Sigmoid colon (tissue), 6 donors: ENCODE measurements at regions not wholly inside any gene's neighbourhood (a gene's known extent, or its start where the extent isn't known, plus 50 kb on each side); places are given as distances from the start of the nearest gene placed in this dataset.

ENCODE experiments used
- DNase-seq: peaks from one replicate; pipeline ENCODE4 v3.0.0-alpha.2; 2019
- H3K27ac ChIP-seq, 4 donors: fragments of 200-600 bp; sonication (generic); one replicate each; pipeline ENCODE4 v1.5.1; 2016 to 2019; ENCODE audit warnings: mild to moderate bottlenecking in 1 of 4
- H3K27me3 ChIP-seq, 3 donors: fragments of 200-600 bp; sonication (generic); one replicate each; pipeline ENCODE4 v1.5.1; 2019; ENCODE audit warnings: mild to moderate bottlenecking in 1 of 3
- H3K36me3 ChIP-seq, 4 donors: fragments of 200-600 bp; sonication (generic); one replicate each; pipeline ENCODE4 v1.5.1; 2016 to 2019
- H3K4me1 ChIP-seq, 4 donors: fragments of 200-600 bp; sonication (generic); one replicate each; pipeline ENCODE4 v1.5.1; 2017 to 2019
- H3K4me3 ChIP-seq, 4 donors: fragments of 200-600 bp; sonication (generic); one replicate each; pipeline ENCODE4 v1.5.1; 2017 to 2019; ENCODE audit warnings: mild to moderate bottlenecking in 2 of 4, moderate library complexity in 1 of 4
- H3K9me3 ChIP-seq, 4 donors: fragments of 200-600 bp in 3 of 4; sonication (generic) in 3 of 4; one replicate each; pipeline versions ENCODE4 v1.5.1 to v1.6.1; 2013 to 2019
- CTCF ChIP-seq, 4 experiments: fragments of 450-650 bp in 3 of 4; fragments of 200-600 bp in 1 of 4; IDR thresholded peaks; one replicate each; pipeline ENCODE4 v1.5.1; 2016 to 2019; ENCODE audit warnings: antibody characterized with exemption in 4 of 4, mild to moderate bottlenecking in 3 of 4, moderate library complexity in 2 of 4
- EP300 ChIP-seq, 4 donors: sonication (generic); formaldehyde crosslinking; IDR thresholded peaks; one replicate each; pipeline ENCODE4 v1.6.1; 2017; ENCODE audit warnings: antibody characterized with exemption in 4 of 4
- POLR2A ChIP-seq, 2 donors: fragments of 450-650 bp; IDR thresholded peaks; one replicate each; pipeline ENCODE4 v1.6.1; 2016; ENCODE audit warnings: antibody characterized with exemption in 2 of 2, mild to moderate bottlenecking in 2 of 2, moderate library complexity in 2 of 2
- POLR2AphosphoS5 ChIP-seq, 4 donors: sonication (generic); formaldehyde crosslinking; IDR thresholded peaks; one replicate each; pipeline ENCODE4 v1.6.1; 2017; ENCODE audit warnings: antibody characterized with exemption in 4 of 4
- WGBS, 2 donors: extraction: QIAGEN DNeasy Blood & Tissue Kit; methylation state at CpG; one replicate each; pipeline ENCODE4 v1.1.7; 2013; 5-methylcytosine and 5-hydroxymethylcytosine counted together
- intact Hi-C: fragments of 100-400 bp; cut with DNase I; formaldehyde crosslinking; loops from one replicate; pipeline ENCODE4 v1.15.1; 2023
- donor health status: healthy with polysubstance abuse.
- donor health status: healthy.

- no peak for DNase-seq
- intact Hi-C loops, result no loop called here
- Histone ChIP-seq H3K27ac (no peak overlapping the region), H3K9me3 (no peaks in the 10 kb centered on the region), H3K27me3 (no peaks in the 10 kb centered on the region), H3K4me1 (no peaks in the 10 kb centered on the region), H3K36me3 (no peaks in the 10 kb centered on the region), H3K4me3 (no peak overlapping the region)
- WGBS, 2 donors, result 67 to 82% methylated on average over 3 of the region's 3 CpGs
- TF ChIP-seq POLR2A (IDR thresholded peaks at IDR 0.05), result no peak
- no peak for TF ChIP-seq CTCF (IDR thresholded peaks at IDR 0.05)
- TF ChIP-seq EP300 (IDR thresholded peaks at IDR 0.05), result no peak
- no peak for TF ChIP-seq POLR2AphosphoS5 (IDR thresholded peaks at IDR 0.05)
Measured at GRCh38 chr3:76834657-76835056, 205.2 kb upstream of the ROBO2 start.

- H3K27me3 ChIP-seq, result no peaks in the 10 kb centered on the region
- no peaks in the 10 kb centered on the region for H3K9me3 ChIP-seq
- no peak overlapping the region for H3K4me3 ChIP-seq
- no peak overlapping the region for H3K27ac ChIP-seq
- intact Hi-C loops, result no loop called here
- H3K36me3 ChIP-seq, result no peaks in the 10 kb centered on the region
- no peaks in the 10 kb centered on the region for H3K4me1 ChIP-seq
- 73 to 84% methylated on average over 4 of the region's 4 CpGs for WGBS, 2 donors
- no peak for TF ChIP-seq POLR2AphosphoS5 (IDR thresholded peaks at IDR 0.05)
- no peak for TF ChIP-seq POLR2A (IDR thresholded peaks at IDR 0.05)
- TF ChIP-seq CTCF (IDR thresholded peaks at IDR 0.05), result no peak
- TF ChIP-seq EP300 (IDR thresholded peaks at IDR 0.05), result no peak
- DNase-seq, result no peak
Measured at GRCh38 chr3:76841747-76842146, 198.2 kb upstream of the ROBO2 start.

GRCh38 chr3:76842216-76842615, 197.7 kb upstream of the ROBO2 start:
- no peak overlapping the region for H3K27ac ChIP-seq
- DNase-seq, result no peak
- intact Hi-C loops, result no loop called here
- H3K9me3 ChIP-seq, result no peaks in the 10 kb centered on the region
- no peaks in the 10 kb centered on the region for H3K36me3 ChIP-seq
- 49% methylated on average over 1 of the region's 1 CpG for WGBS, 2 donors
- no peaks in the 10 kb centered on the region for H3K4me1 ChIP-seq
- TF ChIP-seq CTCF (IDR thresholded peaks at IDR 0.05) (no peak), POLR2A (IDR thresholded peaks at IDR 0.05) (no peak), EP300 (IDR thresholded peaks at IDR 0.05) (no peak), POLR2AphosphoS5 (IDR thresholded peaks at IDR 0.05) (no peak)
- H3K4me3 ChIP-seq, result no peak overlapping the region
- no peaks in the 10 kb centered on the region for H3K27me3 ChIP-seq

- intact Hi-C loops, result no loop called here
Measured at GRCh38 chr3:76855451-76855850, 184.4 kb upstream of the ROBO2 start.

More at GRCh38 chr3:76855451-76855850, 184.4 kb upstream of the ROBO2 start:
- no peak for TF ChIP-seq POLR2A (IDR thresholded peaks at IDR 0.05)
- TF ChIP-seq CTCF (IDR thresholded peaks at IDR 0.05), result no peak
- no peaks in the 10 kb centered on the region for H3K36me3 ChIP-seq
- no peak overlapping the region for H3K27ac ChIP-seq
- DNase-seq, result no peak
- no peak overlapping the region for H3K4me3 ChIP-seq
- no peaks in the 10 kb centered on the region for H3K9me3 ChIP-seq
- no peaks in the 10 kb centered on the region for H3K27me3 ChIP-seq
- 89 to 93% methylated on average over 2 of the region's 2 CpGs for WGBS, 2 donors
- no peaks in the 10 kb centered on the region for H3K4me1 ChIP-seq
